Loucy (cell line): ENCODE measurements at regions not wholly inside any gene's neighbourhood (a gene's known extent, or its start where the extent isn't known, plus 50 kb on each side); places are given as distances from the start of the nearest gene placed in this dataset.

Source experiments
- H2AFZ ChIP-seq: fragments of 200-600 bp; sonication (generic); 2 replicates; pipeline ENCODE4 v1.6.0; 2016; ENCODE audit warnings: antibody characterized with exemption, mild to moderate bottlenecking, low read length, moderate library complexity
- H3F3A ChIP-seq: fragments of 200-600 bp; 2 replicates; pipeline ENCODE4 v1.6.0; 2016; ENCODE audit warnings: antibody characterized with exemption, low read depth, mild to moderate bottlenecking
- H3K27me3 ChIP-seq: fragments of 200-600 bp; sonication (generic); 2 replicates; pipeline ENCODE4 v1.6.1; 2014; ENCODE audit warnings: low read length, mild to moderate bottlenecking; ENCODE audit not compliant: insufficient read depth, poor library complexity, severe bottlenecking
- H3K36me3 ChIP-seq: fragments of 200-600 bp; sonication (generic); 2 replicates; pipeline ENCODE4 v1.6.1; 2016; ENCODE audit warnings: low read length; ENCODE audit not compliant: insufficient read depth
- H3K4me1 ChIP-seq: fragments of 200-600 bp; sonication (generic); 2 replicates; pipeline ENCODE4 v1.5.1; 2014; ENCODE audit warnings: low read length, mild to moderate bottlenecking; ENCODE audit not compliant: insufficient read depth, poor library complexity, severe bottlenecking
- H3K4me2 ChIP-seq: fragments of 200-600 bp; sonication (generic); 2 replicates; pipeline ENCODE4 v1.6.0; 2014; ENCODE audit warnings: antibody characterized with exemption, low read length, low read depth, mild to moderate bottlenecking; ENCODE audit not compliant: poor library complexity, severe bottlenecking
- H3K4me3 ChIP-seq: fragments of 200-600 bp; sonication (generic); 2 replicates; pipeline ENCODE4 v1.5.1; 2014; ENCODE audit warnings: low read length, mild to moderate bottlenecking, mixed read lengths; ENCODE audit not compliant: poor library complexity, severe bottlenecking
- H3K79me2 ChIP-seq: fragments of 200-600 bp; sonication (generic); 2 replicates; pipeline ENCODE4 v1.6.1; 2014; ENCODE audit warnings: low read length; ENCODE audit not compliant: insufficient read depth
- H3K9ac ChIP-seq: fragments of 200-600 bp; sonication (generic); 2 replicates; pipeline ENCODE4 v1.6.0; 2014; ENCODE audit warnings: mild to moderate bottlenecking, low read depth, low read length, moderate library complexity; ENCODE audit not compliant: poor library complexity, severe bottlenecking
- H3K9me2 ChIP-seq: fragments of 200-600 bp; sonication (generic); replicated peaks from 2 replicates; pipeline ENCODE4 v1.6.1; 2016; ENCODE audit warnings: low read depth, low read length, mixed read lengths
- H3K9me3 ChIP-seq: fragments of 200-600 bp; sonication (generic); 2 replicates; pipeline ENCODE4 v1.6.1; 2014; ENCODE audit warnings: mild to moderate bottlenecking, antibody characterized with exemption, low read length, low read depth; ENCODE audit not compliant: insufficient read depth
- H4K20me1 ChIP-seq: fragments of 200-600 bp; sonication (generic); 2 replicates; pipeline ENCODE4 v1.6.0; 2014; ENCODE audit warnings: antibody characterized with exemption, low read length, mild to moderate bottlenecking; ENCODE audit not compliant: insufficient read depth, poor library complexity, severe bottlenecking
- EZH2phosphoT487 ChIP-seq: fragments of 200-600 bp; IDR thresholded peaks from 2 replicates; pipeline ENCODE4 v1.6.1; 2018; ENCODE audit warnings: antibody characterized with exemption, mild to moderate bottlenecking, moderate library complexity, borderline replicate concordance
- TF ChIP-seq, protein P1 (sequence below): fragments of 200-600 bp; sonication (generic); conservative IDR thresholded peaks from 2 replicates; pipeline ENCODE4 v1.5.1; 2014; ENCODE audit warnings: mild to moderate bottlenecking, antibody characterized with exemption, low read length

DNA sequence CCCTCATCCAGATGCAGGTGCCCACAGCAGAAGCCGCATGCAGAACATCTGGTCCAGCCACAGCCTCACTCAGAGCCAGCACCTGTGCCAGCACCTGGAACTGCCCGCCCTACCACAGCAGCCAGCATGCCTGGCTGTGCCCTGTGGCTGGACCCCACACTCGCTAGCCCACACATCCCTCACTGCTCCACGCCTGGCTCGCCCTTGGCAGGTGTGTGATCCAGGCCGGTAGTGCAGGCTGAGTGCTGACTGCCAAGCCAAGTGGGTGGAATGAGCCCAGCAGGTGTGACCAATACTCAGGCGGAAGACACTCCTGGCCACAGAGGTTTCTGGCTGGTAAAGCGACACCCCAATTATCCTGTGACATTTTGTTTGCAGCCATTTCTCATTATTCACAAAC lies 162.4 kb upstream of the ROBO1 start:
- Histone ChIP-seq H3K4me1 (no peaks in the 10 kb centered on the region), H2AFZ (no peak overlapping the region), H3F3A (no peaks in the 10 kb centered on the region), H3K79me2 (no peaks in the 10 kb centered on the region), H4K20me1 (no peaks in the 10 kb centered on the region), H3K4me3 (no peak overlapping the region), H3K36me3 (no peaks in the 10 kb centered on the region), H3K9me3 (no peaks in the 10 kb centered on the region), H3K9me2 (no peaks in the 10 kb centered on the region), H3K27me3 (no peaks in the 10 kb centered on the region), H3K4me2 (no peak overlapping the region), H3K9ac (no peak overlapping the region)
- TF ChIP-seq, protein P1, sequence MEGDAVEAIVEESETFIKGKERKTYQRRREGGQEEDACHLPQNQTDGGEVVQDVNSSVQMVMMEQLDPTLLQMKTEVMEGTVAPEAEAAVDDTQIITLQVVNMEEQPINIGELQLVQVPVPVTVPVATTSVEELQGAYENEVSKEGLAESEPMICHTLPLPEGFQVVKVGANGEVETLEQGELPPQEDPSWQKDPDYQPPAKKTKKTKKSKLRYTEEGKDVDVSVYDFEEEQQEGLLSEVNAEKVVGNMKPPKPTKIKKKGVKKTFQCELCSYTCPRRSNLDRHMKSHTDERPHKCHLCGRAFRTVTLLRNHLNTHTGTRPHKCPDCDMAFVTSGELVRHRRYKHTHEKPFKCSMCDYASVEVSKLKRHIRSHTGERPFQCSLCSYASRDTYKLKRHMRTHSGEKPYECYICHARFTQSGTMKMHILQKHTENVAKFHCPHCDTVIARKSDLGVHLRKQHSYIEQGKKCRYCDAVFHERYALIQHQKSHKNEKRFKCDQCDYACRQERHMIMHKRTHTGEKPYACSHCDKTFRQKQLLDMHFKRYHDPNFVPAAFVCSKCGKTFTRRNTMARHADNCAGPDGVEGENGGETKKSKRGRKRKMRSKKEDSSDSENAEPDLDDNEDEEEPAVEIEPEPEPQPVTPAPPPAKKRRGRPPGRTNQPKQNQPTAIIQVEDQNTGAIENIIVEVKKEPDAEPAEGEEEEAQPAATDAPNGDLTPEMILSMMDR, result no peak
- TF ChIP-seq EZH2phosphoT487, result no peak

GRCh38 chr3:79928687-79929408 lies 161.1 kb upstream of the ROBO1 start:
- no peak overlapping the region for H3K9ac ChIP-seq
- H4K20me1 ChIP-seq, result no peaks in the 10 kb centered on the region
- TF ChIP-seq EZH2phosphoT487, result no peak
- TF ChIP-seq, protein P1, result no peak
- no peaks in the 10 kb centered on the region for H3K79me2 ChIP-seq
- H3K27me3 ChIP-seq, result no peaks in the 10 kb centered on the region
- no peaks in the 10 kb centered on the region for H3F3A ChIP-seq
- no peaks in the 10 kb centered on the region for H3K9me3 ChIP-seq
- no peak overlapping the region for H2AFZ ChIP-seq
- no peaks in the 10 kb centered on the region for H3K9me2 ChIP-seq
- no peak overlapping the region for H3K4me3 ChIP-seq
- H3K4me1 ChIP-seq, result no peaks in the 10 kb centered on the region
- H3K4me2 ChIP-seq, result no peak overlapping the region
- H3K36me3 ChIP-seq, result no peaks in the 10 kb centered on the region

DNA sequence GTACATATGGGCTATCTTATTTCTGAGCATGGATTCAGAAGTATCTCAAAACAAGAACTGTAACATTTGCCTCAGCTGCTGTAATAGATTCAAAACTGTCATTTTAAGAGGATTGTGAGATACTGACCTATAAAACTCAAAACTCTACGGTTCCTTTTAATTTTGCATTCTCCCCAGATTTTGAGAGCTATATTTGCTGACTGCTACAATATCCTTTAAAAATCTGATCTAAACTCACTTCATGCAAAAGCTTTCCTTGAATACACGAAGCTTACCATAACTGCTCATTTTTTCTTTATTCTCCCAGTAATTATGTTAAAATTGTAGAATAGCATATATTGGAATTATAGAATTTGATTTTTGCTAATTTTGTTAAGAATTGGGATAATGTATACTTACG lies 158.7 kb upstream of the ROBO1 start:
- H3K27me3 ChIP-seq, result no peaks in the 10 kb centered on the region
- no peaks in the 10 kb centered on the region for H3K9me2 ChIP-seq
- H4K20me1 ChIP-seq, result no peaks in the 10 kb centered on the region
- H3K9ac ChIP-seq, result no peak overlapping the region
- no peaks in the 10 kb centered on the region for H3K4me1 ChIP-seq
- H3K9me3 ChIP-seq, result no peaks in the 10 kb centered on the region
- no peak overlapping the region for H3K4me3 ChIP-seq
- no peaks in the 10 kb centered on the region for H3K36me3 ChIP-seq
- H3K4me2 ChIP-seq, result no peak overlapping the region
- no peak for TF ChIP-seq EZH2phosphoT487
- TF ChIP-seq, protein P1, result no peak
- no peaks in the 10 kb centered on the region for H3K79me2 ChIP-seq
- no peak overlapping the region for H2AFZ ChIP-seq
- no peaks in the 10 kb centered on the region for H3F3A ChIP-seq
